ENCODE measurements at regions not wholly inside any gene's neighbourhood (a gene's known extent, or its start where the extent isn't known, plus 50 kb on each side); places are given as distances from the start of the nearest gene placed in this dataset.
"Not testable (repeated sequence)": the region's sequence is repeated elsewhere in the genome, so short reads cannot be mapped to it uniquely, and the experiment has no call there.

DNA sequence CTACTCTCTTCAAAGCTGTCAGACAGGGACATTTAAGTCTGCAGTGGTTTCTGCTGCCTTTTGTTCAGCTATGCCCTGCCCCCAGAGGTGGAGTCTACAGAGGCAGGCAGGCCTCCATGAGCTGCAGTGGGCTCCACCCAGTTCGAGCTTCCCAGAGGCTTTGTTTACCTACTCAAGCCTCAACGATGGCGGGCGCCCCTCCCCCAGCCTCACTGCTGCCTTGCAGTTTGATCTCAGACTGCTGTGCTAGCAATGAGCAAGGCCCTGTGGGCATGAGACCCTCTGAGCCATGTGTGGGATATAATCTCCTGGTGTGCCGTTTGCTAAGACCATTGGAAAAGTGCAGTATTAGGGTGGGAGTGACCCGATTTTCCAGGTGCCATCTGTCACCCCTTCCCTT, 82.5 kb upstream of the POC5 start:
- TF ChIP-seq CTCF (optimal IDR thresholded peaks at IDR 0.05 in 1 of 3, IDR thresholded peaks at IDR 0.05 in 1 of 3, conservative IDR thresholded peaks at IDR 0.05 in 1 of 3; ENCODE audit: extremely low read depth in 1 of 3, insufficient read depth in 2 of 3, low read length in 3 of 3); EZH2 (IDR thresholded peaks at IDR 0.05; ENCODE audit: low read length): not testable (repeated sequence)

All from keratinocyte (primary cell).